OCI-LY7 (cell line): ENCODE measurements at regions not wholly inside any gene's neighbourhood (a gene's known extent, or its start where the extent isn't known, plus 50 kb on each side); places are given as distances from the start of the nearest gene placed in this dataset.

Experiments
- EZH2phosphoT487 ChIP-seq: fragments of 200-600 bp; sonication (generic); IDR thresholded peaks from 2 replicates; pipeline ENCODE4 v1.6.1; 2018; ENCODE audit warnings: low read depth, borderline replicate concordance, mild to moderate bottlenecking, mixed run types, antibody characterized with exemption, low read length, moderate library complexity, mixed read lengths
- TF ChIP-seq, protein P1 (sequence below): fragments of 200-600 bp; sonication (generic); conservative IDR thresholded peaks from 2 replicates; pipeline ENCODE4 v1.5.1; 2014; ENCODE audit warnings: mild to moderate bottlenecking, antibody characterized with exemption, low read length, moderate library complexity, mixed read lengths

DNA sequence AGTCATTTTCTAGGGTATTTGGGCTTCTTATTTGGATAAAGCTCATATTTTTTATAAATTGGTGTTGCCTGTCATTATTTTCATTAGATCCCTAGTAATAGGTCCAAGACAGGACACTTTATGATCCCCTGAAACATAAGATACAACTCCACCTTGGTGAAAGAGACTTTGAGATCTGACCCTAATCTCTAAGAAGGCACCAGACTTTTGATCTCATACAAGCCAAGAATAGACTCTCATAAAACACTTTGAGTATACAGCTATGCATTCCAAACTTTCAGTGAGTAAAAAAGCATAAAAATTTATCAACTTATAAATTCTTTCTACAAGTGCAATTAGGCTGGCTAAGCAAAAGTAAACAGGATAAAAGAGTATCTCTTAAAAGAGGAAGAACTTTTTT lies 451.2 kb downstream of the MN1 start:
- TF ChIP-seq, protein P1, sequence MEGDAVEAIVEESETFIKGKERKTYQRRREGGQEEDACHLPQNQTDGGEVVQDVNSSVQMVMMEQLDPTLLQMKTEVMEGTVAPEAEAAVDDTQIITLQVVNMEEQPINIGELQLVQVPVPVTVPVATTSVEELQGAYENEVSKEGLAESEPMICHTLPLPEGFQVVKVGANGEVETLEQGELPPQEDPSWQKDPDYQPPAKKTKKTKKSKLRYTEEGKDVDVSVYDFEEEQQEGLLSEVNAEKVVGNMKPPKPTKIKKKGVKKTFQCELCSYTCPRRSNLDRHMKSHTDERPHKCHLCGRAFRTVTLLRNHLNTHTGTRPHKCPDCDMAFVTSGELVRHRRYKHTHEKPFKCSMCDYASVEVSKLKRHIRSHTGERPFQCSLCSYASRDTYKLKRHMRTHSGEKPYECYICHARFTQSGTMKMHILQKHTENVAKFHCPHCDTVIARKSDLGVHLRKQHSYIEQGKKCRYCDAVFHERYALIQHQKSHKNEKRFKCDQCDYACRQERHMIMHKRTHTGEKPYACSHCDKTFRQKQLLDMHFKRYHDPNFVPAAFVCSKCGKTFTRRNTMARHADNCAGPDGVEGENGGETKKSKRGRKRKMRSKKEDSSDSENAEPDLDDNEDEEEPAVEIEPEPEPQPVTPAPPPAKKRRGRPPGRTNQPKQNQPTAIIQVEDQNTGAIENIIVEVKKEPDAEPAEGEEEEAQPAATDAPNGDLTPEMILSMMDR, result no peak
- TF ChIP-seq EZH2phosphoT487, result no peak
